ENCODE measurements at regions not wholly inside any gene's neighbourhood (a gene's known extent, or its start where the extent isn't known, plus 50 kb on each side); places are given as distances from the start of the nearest gene placed in this dataset.

- Mint-ChIP-seq H3K9me3 (no peaks in the 10 kb centered on the region), H3K4me3 (no peak overlapping the region), H3K27me3 (ENCODE audit: low read depth) (peaks cover 2% of the 10 kb centered on the region), H3K36me3 (no peaks in the 10 kb centered on the region), H3K4me1 (no peaks in the 10 kb centered on the region), H3K27ac (no peak overlapping the region)
- TF ChIP-seq, protein P1, sequence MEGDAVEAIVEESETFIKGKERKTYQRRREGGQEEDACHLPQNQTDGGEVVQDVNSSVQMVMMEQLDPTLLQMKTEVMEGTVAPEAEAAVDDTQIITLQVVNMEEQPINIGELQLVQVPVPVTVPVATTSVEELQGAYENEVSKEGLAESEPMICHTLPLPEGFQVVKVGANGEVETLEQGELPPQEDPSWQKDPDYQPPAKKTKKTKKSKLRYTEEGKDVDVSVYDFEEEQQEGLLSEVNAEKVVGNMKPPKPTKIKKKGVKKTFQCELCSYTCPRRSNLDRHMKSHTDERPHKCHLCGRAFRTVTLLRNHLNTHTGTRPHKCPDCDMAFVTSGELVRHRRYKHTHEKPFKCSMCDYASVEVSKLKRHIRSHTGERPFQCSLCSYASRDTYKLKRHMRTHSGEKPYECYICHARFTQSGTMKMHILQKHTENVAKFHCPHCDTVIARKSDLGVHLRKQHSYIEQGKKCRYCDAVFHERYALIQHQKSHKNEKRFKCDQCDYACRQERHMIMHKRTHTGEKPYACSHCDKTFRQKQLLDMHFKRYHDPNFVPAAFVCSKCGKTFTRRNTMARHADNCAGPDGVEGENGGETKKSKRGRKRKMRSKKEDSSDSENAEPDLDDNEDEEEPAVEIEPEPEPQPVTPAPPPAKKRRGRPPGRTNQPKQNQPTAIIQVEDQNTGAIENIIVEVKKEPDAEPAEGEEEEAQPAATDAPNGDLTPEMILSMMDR (IDR thresholded peaks at IDR 0.05; ENCODE audit: unreplicated experiment), result no peak
- no peak for DNase-seq (ENCODE audit: low spot score in 2 of 2, unreplicated experiment in 2 of 2)
Measured at GRCh38 chr16:64236316-64236715, 885.5 kb downstream of the CDH11 start.

- DNase-seq (ENCODE audit: low spot score in 2 of 2, unreplicated experiment in 2 of 2), result no peak
- Mint-ChIP-seq H3K36me3 (no peaks in the 10 kb centered on the region), H3K9me3 (peaks cover 9% of the 10 kb centered on the region), H3K4me3 (no peak overlapping the region), H3K27me3 (ENCODE audit: low read depth) (peaks cover 2% of the 10 kb centered on the region), H3K27ac (no peak overlapping the region), H3K4me1 (no peaks in the 10 kb centered on the region)
- TF ChIP-seq, protein P1 (IDR thresholded peaks at IDR 0.05; ENCODE audit: unreplicated experiment), result no peak
Measured at GRCh38 chr16:64234200-64234599, 887.7 kb downstream of the CDH11 start.

GRCh38 chr16:64225696-64226095 lies 896.2 kb downstream of the CDH11 start:
- no peak for DNase-seq (ENCODE audit: low spot score in 2 of 2, unreplicated experiment in 2 of 2)
- H3K36me3 Mint-ChIP-seq, result no peaks in the 10 kb centered on the region
- no peaks in the 10 kb centered on the region for H3K27me3 Mint-ChIP-seq (ENCODE audit: low read depth)
- no peak overlapping the region for H3K4me3 Mint-ChIP-seq
- H3K27ac Mint-ChIP-seq, result no peak overlapping the region
- peaks cover 19% of the 10 kb centered on the region for H3K9me3 Mint-ChIP-seq
- TF ChIP-seq, protein P1 (IDR thresholded peaks at IDR 0.05; ENCODE audit: unreplicated experiment), result no peak
- no peaks in the 10 kb centered on the region for H3K4me1 Mint-ChIP-seq

- TF ChIP-seq, protein P1 (IDR thresholded peaks at IDR 0.05; ENCODE audit: unreplicated experiment), result no peak
- Mint-ChIP-seq H3K9me3 (peaks cover 13% of the 10 kb centered on the region), H3K4me1 (no peaks in the 10 kb centered on the region), H3K4me3 (no peak overlapping the region), H3K27ac (no peak overlapping the region), H3K27me3 (ENCODE audit: low read depth) (no peaks in the 10 kb centered on the region), H3K36me3 (no peaks in the 10 kb centered on the region)
- no peak for DNase-seq (ENCODE audit: low spot score in 2 of 2, unreplicated experiment in 2 of 2)
Measured at GRCh38 chr16:64225036-64225435, 896.8 kb downstream of the CDH11 start.

GRCh38 chr16:64217789-64218535 lies 903.9 kb downstream of the CDH11 start:
- Mint-ChIP-seq H3K27ac (no peak overlapping the region), H3K27me3 (ENCODE audit: low read depth) (no peaks in the 10 kb centered on the region), H3K36me3 (no peaks in the 10 kb centered on the region), H3K9me3 (no peaks in the 10 kb centered on the region), H3K4me3 (no peak overlapping the region), H3K4me1 (peaks cover 2% of the 10 kb centered on the region)
- DNase-seq (ENCODE audit: low spot score in 2 of 2, unreplicated experiment in 2 of 2), result no peak
- TF ChIP-seq, protein P1 (IDR thresholded peaks at IDR 0.05; ENCODE audit: unreplicated experiment), result no peak

All from mesothelial cell of epicardium (in vitro differentiated cells).